Stimulated activated CD8-positive, alpha-beta memory T cell treated with anti-CD3 and anti-CD28 coated beads, Interleukin-12 subunit alpha, Interleukin-12 subunit beta, amount 100 ng/mL, for 1 hour (primary cell): ENCODE measurements at regions not wholly inside any gene's neighbourhood (a gene's known extent, or its start where the extent isn't known, plus 50 kb on each side); places are given as distances from the start of the nearest gene placed in this dataset.
"Not testable (repeated sequence)": the region's sequence is repeated elsewhere in the genome, so short reads cannot be mapped to it uniquely, and the experiment has no call there.

Experiments
- DNase-seq: peaks from one replicate; pipeline ENCODE4 v3.0.0-alpha.2; 2020; ENCODE audit warnings: low read depth

- no peak for DNase-seq
These were observed 583.9 kb downstream of the NTRK3 start for GRCh38 chr15:87672309-87673288.

DNA sequence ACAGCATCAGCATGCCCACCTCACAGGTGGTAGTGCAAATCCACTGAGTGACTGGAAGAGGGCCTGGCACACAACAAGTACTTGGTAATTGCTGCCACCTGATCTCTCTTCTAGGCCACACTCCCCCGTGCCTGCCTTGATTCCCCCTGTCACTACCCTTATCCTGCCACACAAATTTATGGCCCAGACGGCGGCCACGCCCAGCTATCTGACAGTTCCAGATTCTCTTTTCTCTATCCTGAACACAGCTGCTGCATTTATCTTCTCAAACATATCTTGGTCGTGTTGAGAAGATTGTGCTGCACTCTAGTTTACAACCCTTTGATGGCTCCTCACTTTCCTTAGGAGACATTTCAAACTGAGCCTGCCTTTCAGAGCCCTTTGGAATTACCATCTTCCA lies 585.2 kb downstream of the NTRK3 start:
- DNase-seq, result no peak

DNA sequence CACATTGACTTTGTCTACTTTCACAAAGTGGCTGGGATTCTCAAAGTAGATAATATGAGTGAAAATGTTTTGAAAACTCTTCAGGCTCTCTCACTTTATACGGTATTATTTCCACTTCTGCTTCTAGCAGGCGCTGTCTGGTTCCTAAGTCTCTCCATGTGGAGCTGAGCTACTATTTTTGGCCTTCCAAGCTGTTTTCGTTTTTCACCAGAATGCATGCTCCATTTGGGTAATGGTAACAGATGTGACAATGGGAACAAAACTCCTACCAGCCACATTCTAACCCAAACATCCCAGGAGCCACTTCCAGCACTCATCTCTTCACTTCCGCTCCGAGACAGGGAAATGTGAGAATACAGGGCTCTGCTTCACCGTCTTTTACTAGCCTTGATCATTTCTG lies 586.7 kb downstream of the NTRK3 start:
- DNase-seq, result no peak

DNA sequence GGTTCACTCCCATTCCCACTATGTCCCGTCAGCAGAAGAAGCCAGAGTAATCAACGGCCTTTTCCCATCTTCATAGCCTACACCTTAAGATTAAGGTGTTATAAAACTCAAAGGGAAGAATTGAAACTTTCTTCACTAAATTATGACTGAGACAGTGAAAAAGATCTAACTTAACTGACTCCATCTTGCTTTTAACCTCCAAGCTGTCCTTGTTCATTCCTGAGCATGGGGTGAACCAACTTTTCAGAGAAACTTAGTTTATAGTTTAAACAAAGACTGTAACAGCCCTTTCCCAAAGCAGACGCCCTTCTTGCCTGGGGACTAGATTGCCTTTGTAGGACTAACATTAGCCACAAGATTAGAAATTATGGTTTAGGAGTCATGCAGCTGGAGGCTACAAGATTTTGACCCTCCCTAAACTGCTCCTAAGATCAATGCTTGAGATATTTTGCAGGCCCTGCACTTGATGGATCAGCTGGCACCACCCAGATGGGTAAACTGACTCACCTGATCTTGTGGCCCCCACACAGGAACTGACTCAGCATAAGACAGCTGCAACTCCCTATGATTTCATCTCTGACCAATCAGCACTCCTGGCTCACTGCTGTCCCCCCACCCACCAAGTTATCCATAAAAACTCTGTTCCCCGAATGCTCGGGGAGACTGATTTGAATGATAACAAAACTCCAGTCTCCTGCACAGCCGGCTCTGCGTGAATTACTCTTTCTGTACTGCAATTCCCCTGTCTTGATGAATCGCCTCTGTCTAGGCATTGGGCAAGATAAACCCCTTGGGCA lies 587.6 kb downstream of the NTRK3 start:
- not testable (repeated sequence) for DNase-seq

DNA sequence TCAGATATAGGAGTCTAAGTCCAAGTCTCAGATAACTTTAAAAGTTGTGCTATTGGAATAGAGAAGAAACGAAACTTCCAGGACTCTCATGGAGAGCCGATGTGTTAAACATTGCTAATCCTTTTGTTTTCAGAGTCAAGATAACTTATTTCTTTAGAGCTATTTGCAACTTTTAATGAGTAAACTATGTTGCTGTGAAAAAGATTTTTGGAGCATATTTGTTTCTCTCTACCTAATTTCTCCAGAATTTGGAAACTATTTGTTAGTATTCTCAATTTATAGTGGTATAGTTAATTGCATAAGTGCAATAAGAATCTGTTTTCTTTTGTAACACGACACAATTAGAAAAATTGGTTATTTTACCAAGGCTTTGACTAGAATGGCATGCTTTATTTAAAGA lies 588.9 kb downstream of the NTRK3 start:
- no peak for DNase-seq

GRCh38 chr15:87662575-87662974 lies 594.0 kb downstream of the NTRK3 start:
- no peak for DNase-seq

DNA sequence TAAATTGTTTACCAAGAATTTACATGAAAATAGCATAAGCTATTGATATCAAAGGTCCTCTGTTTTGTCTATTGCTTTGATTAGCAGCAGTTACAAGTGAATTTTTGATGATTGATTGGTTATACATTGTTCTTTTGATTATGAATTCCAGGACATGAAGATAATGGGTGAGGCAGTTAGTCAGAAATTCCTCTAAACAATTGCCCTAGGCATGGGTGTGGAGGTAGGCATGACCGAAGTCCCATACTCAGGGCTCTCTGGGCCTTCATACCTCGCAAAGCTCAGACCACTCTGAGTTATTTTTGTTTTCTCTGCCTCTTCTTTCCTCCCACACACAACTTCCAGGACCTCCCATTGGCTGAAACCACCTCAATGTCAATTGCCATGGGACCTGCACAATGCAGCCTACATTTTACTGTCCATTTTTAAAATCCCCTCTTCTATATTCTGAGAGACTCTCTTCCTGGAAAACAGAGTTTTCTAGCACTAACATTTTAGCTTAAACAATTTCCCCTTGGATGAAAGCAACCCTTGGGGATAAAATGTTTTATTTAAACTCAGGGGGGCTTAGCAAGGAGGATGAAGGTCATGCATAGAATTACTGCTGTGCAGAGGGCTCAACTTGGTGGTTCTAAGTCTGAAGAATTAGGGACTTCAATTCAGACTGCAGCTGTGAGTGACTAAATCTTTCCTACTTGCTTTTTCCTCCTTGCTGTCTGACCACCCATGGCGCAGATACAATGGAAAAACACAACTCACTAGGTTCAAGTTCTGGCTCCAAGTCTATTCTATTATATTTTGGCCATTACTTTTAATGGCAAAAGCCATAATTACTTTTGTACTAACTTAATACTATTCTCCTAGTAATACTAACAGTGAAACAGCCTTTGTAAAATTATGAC lies 594.8 kb downstream of the NTRK3 start:
- no peak for DNase-seq

DNA sequence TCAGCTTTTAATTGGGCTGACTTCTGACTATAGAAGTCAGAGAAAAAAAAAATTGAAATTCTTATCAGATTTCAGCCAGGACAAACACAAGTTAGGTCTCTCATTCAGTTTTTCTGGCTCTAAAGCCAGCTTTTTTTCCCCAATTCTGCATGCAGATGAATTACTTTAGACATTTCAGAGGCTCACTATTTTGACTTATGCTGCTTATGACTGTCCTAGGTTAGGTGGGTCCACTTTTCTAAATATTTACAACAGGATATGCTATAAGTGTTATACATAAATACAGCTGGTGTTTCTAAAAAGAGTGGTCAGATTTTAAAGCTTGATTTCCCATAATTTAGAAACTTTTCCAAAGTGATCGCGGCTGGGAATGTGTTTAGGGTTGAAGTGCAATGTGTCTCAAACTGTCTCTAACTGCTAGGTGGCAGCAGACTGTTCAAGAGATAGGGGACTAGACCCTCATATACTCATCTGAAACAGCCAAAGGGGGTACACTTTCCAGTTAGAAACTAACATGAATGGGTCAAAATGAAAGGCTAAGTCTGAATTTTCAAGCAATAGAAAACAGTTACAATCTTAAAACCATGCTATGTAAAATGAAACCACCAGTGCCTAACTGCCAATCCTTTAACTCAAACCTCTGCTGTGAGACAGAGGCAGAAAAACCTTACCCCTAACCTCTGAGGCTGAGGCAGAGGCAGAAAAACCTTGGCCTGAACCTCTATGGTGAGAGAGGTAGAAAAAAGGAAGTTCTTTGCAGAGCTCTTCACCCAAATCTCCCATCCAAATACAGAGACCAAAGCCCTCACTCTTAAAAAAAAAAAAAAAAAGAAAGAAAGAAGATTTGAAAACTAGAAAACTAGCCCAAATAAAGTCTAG lies 596.0 kb downstream of the NTRK3 start:
- DNase-seq, result no peak

GRCh38 chr15:87656372-87656771 lies 600.2 kb downstream of the NTRK3 start:
- DNase-seq, result no peak

- no peak for DNase-seq
These were observed 602.9 kb downstream of the NTRK3 start for GRCh38 chr15:87653646-87654045.

GRCh38 chr15:87649175-87649574 lies 607.4 kb downstream of the NTRK3 start:
- no peak for DNase-seq

GRCh38 chr15:87648278-87648677 lies 608.3 kb downstream of the NTRK3 start:
- DNase-seq, result no peak

DNA sequence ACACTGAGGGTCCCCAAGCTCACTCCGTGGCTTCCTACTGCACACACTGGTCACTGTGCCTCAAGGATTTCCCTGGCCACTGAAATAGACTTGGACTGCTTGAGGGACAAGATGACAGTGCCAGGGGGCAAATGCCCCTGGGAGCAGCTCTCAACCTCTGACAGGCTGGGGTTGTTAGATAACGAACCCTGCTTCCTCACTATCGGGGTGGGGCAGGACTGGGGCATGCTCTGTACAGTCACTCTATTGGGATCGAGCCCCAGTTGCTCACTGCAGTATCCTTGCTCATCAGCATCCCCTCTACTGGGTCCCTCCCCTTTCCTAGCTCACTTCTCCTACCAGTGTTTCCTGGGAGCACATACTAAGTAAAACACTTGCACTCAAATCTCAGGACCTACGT lies 610.8 kb downstream of the NTRK3 start:
- no peak for DNase-seq

DNA sequence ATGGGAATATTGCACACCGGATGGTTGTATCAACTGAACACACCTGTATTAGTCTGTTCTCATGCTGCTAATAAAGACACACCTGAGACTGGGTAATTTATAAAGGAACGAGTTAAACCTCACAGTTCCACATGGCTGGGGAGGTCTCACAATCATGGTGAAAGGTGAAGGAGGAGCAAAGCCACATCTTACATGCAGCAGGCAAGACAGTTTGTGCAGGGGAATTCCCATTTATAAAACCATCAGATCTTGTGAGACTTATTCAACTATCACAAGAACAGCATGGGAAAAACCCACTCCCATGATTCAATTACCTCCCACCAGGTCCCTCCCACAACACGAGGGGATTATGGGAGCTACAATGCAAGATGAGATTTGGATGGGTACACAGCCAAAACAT lies 613.5 kb downstream of the NTRK3 start:
- DNase-seq, result not testable (repeated sequence)

- no peak for DNase-seq
These were observed 617.1 kb downstream of the NTRK3 start for GRCh38 chr15:87639305-87640011.

GRCh38 chr15:87638554-87639083 lies 617.9 kb downstream of the NTRK3 start:
- no peak for DNase-seq

GRCh38 chr15:87634361-87634760 lies 622.2 kb downstream of the NTRK3 start:
- DNase-seq, result no peak

DNA sequence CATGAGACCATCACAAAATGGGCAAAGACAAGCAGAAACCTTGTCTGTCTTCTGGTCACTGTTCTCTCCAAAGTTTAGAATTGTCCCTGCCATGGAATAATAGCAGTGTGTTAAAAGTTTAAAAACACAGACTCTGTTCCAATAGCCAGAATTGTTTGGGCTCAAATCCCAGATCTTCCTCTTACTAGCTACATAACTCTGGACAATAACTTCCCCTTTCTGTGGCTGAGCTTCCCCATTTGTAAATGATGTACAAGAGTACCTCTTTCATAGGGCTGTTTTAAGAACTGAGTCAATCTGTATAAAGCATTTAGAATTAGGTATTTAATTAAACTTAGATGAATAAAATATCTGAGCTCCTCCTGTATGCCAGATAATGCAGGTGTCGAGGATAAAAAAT lies 623.0 kb downstream of the NTRK3 start:
- no peak for DNase-seq

DNA sequence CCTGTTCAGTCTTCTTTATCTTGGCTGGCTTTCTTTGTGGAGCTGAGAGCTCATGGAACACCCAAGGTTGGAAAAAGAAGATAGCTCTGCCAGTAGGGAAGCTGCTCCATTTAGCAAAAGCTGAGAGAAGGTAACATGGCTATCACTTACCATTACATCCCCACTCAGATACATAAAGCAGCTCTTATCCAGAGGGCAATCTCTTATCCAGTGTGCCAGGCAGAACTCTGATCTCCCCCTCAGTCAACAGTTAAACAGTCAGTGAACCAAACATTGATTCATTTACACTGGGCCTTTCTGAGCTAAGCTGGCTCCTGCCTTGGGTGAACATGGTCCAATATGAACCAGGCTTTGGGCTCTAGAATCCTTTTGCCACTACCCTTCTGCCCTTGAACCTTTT lies 624.2 kb downstream of the NTRK3 start:
- no peak for DNase-seq

DNA sequence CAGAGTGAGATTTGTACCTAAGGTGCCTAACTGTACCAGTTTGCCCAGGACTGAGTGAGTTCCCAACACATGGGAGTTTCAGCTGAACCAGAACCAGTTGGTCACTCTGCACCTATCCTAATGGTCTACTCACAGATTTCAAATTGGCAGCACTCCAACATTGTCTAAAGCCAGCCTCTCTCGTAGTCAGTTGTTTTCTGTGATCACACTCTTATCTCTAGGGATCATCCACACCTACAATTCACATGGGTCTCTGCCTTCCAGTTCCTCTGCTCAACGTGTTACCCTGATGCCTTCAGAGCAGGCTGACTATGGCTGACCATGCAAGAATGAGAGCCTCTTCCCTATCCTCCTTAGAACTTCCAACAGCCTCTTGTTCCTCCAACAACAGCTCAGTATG lies 624.8 kb downstream of the NTRK3 start:
- no peak for DNase-seq
